ENCODE measurements at regions not wholly inside any gene's neighbourhood (a gene's known extent, or its start where the extent isn't known, plus 50 kb on each side); places are given as distances from the start of the nearest gene placed in this dataset.

GRCh38 chr17:13410874-13411273 lies 190.9 kb downstream of the HS3ST3A1 start:
- Histone ChIP-seq H3K4me3 (ENCODE audit: low read depth, low read length) (no peak overlapping the region), H3K36me3 (ENCODE audit: control insufficient read depth, insufficient read depth, low read length) (no peaks in the 10 kb centered on the region), H3K27me3 (ENCODE audit: control insufficient read depth, insufficient read depth, low read length) (no peaks in the 10 kb centered on the region)
- TF ChIP-seq CTCF (IDR thresholded peaks at IDR 0.05; ENCODE audit: insufficient read depth, low read length, severe bottlenecking) = no peak
- DNase-seq (ENCODE audit: low read depth) (peak; percentile 37), FAIRE-seq (no peak)

GRCh38 chr17:13410214-13410613 lies 191.5 kb downstream of the HS3ST3A1 start:
- FAIRE-seq = no peak

GRCh38 chr17:13409455-13409854 lies 192.3 kb downstream of the HS3ST3A1 start:
- no peaks in the 10 kb centered on the region for H3K36me3 ChIP-seq (ENCODE audit: control insufficient read depth, insufficient read depth, low read length)
- TF ChIP-seq CTCF (IDR thresholded peaks at IDR 0.05; ENCODE audit: insufficient read depth, low read length, severe bottlenecking) = no peak
- no peaks in the 10 kb centered on the region for H3K27me3 ChIP-seq (ENCODE audit: control insufficient read depth, insufficient read depth, low read length)
- FAIRE-seq (no peak), DNase-seq (ENCODE audit: low read depth) (no peak)
- H3K4me3 ChIP-seq (ENCODE audit: low read depth, low read length) = no peak overlapping the region

More at GRCh38 chr17:13410214-13410613, 191.5 kb downstream of the HS3ST3A1 start:
- TF ChIP-seq CTCF (IDR thresholded peaks at IDR 0.05; ENCODE audit: insufficient read depth, low read length, severe bottlenecking) = no peak
- no peak for DNase-seq (ENCODE audit: low read depth)
- Histone ChIP-seq H3K4me3 (ENCODE audit: low read depth, low read length) (no peak overlapping the region), H3K27me3 (ENCODE audit: control insufficient read depth, insufficient read depth, low read length) (no peaks in the 10 kb centered on the region), H3K36me3 (ENCODE audit: control insufficient read depth, insufficient read depth, low read length) (no peaks in the 10 kb centered on the region)

GRCh38 chr17:13407381-13407780 lies 194.3 kb downstream of the HS3ST3A1 start:
- H3K4me3 ChIP-seq (ENCODE audit: low read depth, low read length) = no peak overlapping the region
- DNase-seq (ENCODE audit: low read depth) = no peak
- no peaks in the 10 kb centered on the region for H3K27me3 ChIP-seq (ENCODE audit: control insufficient read depth, insufficient read depth, low read length)
- no peak for FAIRE-seq
- no peak for TF ChIP-seq CTCF (IDR thresholded peaks at IDR 0.05; ENCODE audit: insufficient read depth, low read length, severe bottlenecking)
- H3K36me3 ChIP-seq (ENCODE audit: control insufficient read depth, insufficient read depth, low read length) = no peaks in the 10 kb centered on the region

GRCh38 chr17:13405807-13406206 lies 195.9 kb downstream of the HS3ST3A1 start:
- TF ChIP-seq CTCF (IDR thresholded peaks at IDR 0.05; ENCODE audit: insufficient read depth, low read length, severe bottlenecking) = no peak
- Histone ChIP-seq H3K36me3 (ENCODE audit: control insufficient read depth, insufficient read depth, low read length) (no peaks in the 10 kb centered on the region), H3K4me3 (ENCODE audit: low read depth, low read length) (no peak overlapping the region), H3K27me3 (ENCODE audit: control insufficient read depth, insufficient read depth, low read length) (no peaks in the 10 kb centered on the region)
- FAIRE-seq = no peak
- no peak for DNase-seq (ENCODE audit: low read depth)

GRCh38 chr17:13405080-13405479 lies 196.6 kb downstream of the HS3ST3A1 start:
- H3K36me3 ChIP-seq (ENCODE audit: control insufficient read depth, insufficient read depth, low read length) = no peaks in the 10 kb centered on the region
- no peak for TF ChIP-seq CTCF (IDR thresholded peaks at IDR 0.05; ENCODE audit: insufficient read depth, low read length, severe bottlenecking)
- H3K27me3 ChIP-seq (ENCODE audit: control insufficient read depth, insufficient read depth, low read length) = no peaks in the 10 kb centered on the region
- H3K4me3 ChIP-seq (ENCODE audit: low read depth, low read length) = no peak overlapping the region
- no peak for DNase-seq (ENCODE audit: low read depth)
- FAIRE-seq = no peak
